Fibroblast of upper back skin (primary cell): ENCODE measurements at regions not wholly inside any gene's neighbourhood (a gene's known extent, or its start where the extent isn't known, plus 50 kb on each side); places are given as distances from the start of the nearest gene placed in this dataset.

Source experiments
- DNase-seq: peaks from one replicate; pipeline ENCODE4 v3.0.0-alpha.2; 2013

GRCh38 chr11:95375451-95375850 lies 144.4 kb upstream of the SESN3 start:
- DNase-seq: no peak

GRCh38 chr11:95374105-95374504 lies 143.1 kb upstream of the SESN3 start:
- DNase-seq: peak; percentile 26

- no peak for DNase-seq
These were observed 142.2 kb upstream of the SESN3 start for GRCh38 chr11:95373241-95373640.

GRCh38 chr11:95372097-95372656 lies 141.2 kb upstream of the SESN3 start:
- no peak for DNase-seq

GRCh38 chr11:95371153-95371552 lies 140.2 kb upstream of the SESN3 start:
- DNase-seq: no peak

GRCh38 chr11:95367726-95368125 lies 136.7 kb upstream of the SESN3 start:
- no peak for DNase-seq

- DNase-seq: no peak
These were observed 134.3 kb upstream of the SESN3 start for GRCh38 chr11:95365348-95365747.

GRCh38 chr11:95364324-95365295 lies 133.6 kb upstream of the SESN3 start:
- DNase-seq: no peak

- DNase-seq: no peak
These were observed 132.7 kb upstream of the SESN3 start for GRCh38 chr11:95363708-95364107.

- DNase-seq: no peak
These were observed 132.2 kb upstream of the SESN3 start for GRCh38 chr11:95363164-95363563.

GRCh38 chr11:95361180-95361579 lies 130.2 kb upstream of the SESN3 start:
- no peak for DNase-seq

- no peak for DNase-seq
These were observed 129.5 kb upstream of the SESN3 start for GRCh38 chr11:95360377-95361075.

GRCh38 chr11:95359756-95360155 lies 128.8 kb upstream of the SESN3 start:
- DNase-seq: no peak

- no peak for DNase-seq
These were observed 128.3 kb upstream of the SESN3 start for GRCh38 chr11:95359341-95359663.

- DNase-seq: no peak
These were observed 127.7 kb upstream of the SESN3 start for GRCh38 chr11:95358511-95359340.

GRCh38 chr11:95354304-95354703 lies 123.3 kb upstream of the SESN3 start:
- no peak for DNase-seq

- no peak for DNase-seq
These were observed 122.7 kb upstream of the SESN3 start for GRCh38 chr11:95353706-95354105.

- DNase-seq: no peak
These were observed 121.8 kb upstream of the SESN3 start for GRCh38 chr11:95352733-95353346.

- no peak for DNase-seq
These were observed 118.4 kb upstream of the SESN3 start for GRCh38 chr11:95349345-95349942.

- DNase-seq: no peak
These were observed 115.3 kb upstream of the SESN3 start for GRCh38 chr11:95346265-95346664.

- no peak for DNase-seq
These were observed 114.6 kb upstream of the SESN3 start for GRCh38 chr11:95345651-95346050.
